H1 (cell line): ENCODE measurements at regions not wholly inside any gene's neighbourhood (a gene's known extent, or its start where the extent isn't known, plus 50 kb on each side); places are given as distances from the start of the nearest gene placed in this dataset.

Experiments used
- RBBP5 ChIP-seq: IDR thresholded peaks from 2 replicates; pipeline ENCODE4 v1.7.1; 2012; ENCODE audit warnings: low read depth, mild to moderate bottlenecking, inconsistent platforms, low read length, moderate library complexity, borderline replicate concordance
- RNF2 ChIP-seq: fragments of 200-900, 300-1000 bp; sonication (generic); IDR thresholded peaks from 2 replicates; pipeline ENCODE4 v1.7.1; 2016; ENCODE audit warnings: borderline replicate concordance, low read depth, mild to moderate bottlenecking, antibody characterized with exemption, low read length; ENCODE audit not compliant: poor library complexity, severe bottlenecking; ENCODE audit errors: missing control alignments
- SP1 ChIP-seq: IDR thresholded peaks from 2 replicates; pipeline ENCODE4 v1.6.1; 2011; ENCODE audit warnings: low read depth, low read length

DNA sequence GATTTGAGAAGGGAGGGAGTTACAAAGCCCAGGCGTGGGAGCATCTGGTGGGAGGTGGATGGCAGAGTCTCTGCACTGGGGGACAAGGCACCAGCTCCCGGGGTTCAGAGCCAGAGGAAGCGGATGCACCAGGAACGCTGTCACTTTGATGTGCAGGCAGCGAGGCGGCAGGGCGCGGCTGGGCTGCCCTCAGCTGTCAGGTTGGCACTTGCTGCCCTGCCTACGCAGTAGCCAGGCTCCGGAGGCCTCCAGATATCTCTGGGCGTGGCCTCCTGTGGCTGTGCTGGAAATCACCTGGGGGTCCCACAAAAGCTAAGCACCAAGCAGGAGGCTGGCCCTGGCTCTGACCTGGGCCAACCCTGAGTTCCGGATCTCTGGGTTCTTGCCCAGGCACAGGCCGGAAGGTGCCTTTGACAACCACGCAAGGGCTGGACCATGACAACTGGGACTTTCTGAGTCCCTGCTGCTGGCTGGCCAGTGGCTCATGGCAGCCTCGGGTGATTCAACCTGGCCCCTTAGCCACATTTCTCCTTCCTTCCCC is 62.1 kb upstream of the MAP1LC3B2 start (continued):
- TF ChIP-seq RNF2 = no peak
- TF ChIP-seq RBBP5 = no peak
- TF ChIP-seq SP1 = no peak
